GM12891 (cell line): ENCODE measurements at regions not wholly inside any gene's neighbourhood (a gene's known extent, or its start where the extent isn't known, plus 50 kb on each side); places are given as distances from the start of the nearest gene placed in this dataset.

Experiments used
- POLR2A ChIP-seq: IDR thresholded peaks from 2 replicates; pipeline ENCODE4 v1.6.1; 2011; ENCODE audit warnings: low read depth, low read length, control low read depth
- POLR2AphosphoS5 ChIP-seq: IDR thresholded peaks from 2 replicates; pipeline ENCODE4 v1.6.1; 2011; ENCODE audit warnings: low read depth, low read length, control low read depth
- POU2F2 ChIP-seq: IDR thresholded peaks from 2 replicates; pipeline ENCODE4 v1.6.1; 2011; ENCODE audit warnings: low read depth, mild to moderate bottlenecking, control low read depth, low read length, moderate library complexity
- SPI1 ChIP-seq: IDR thresholded peaks from 2 replicates; pipeline ENCODE4 v1.6.1; 2011; ENCODE audit warnings: low read depth, low read length, control low read depth
- TAF1 ChIP-seq: IDR thresholded peaks from 2 replicates; pipeline ENCODE4 v1.6.1; 2011; ENCODE audit warnings: low read depth, low read length, control low read depth

DNA sequence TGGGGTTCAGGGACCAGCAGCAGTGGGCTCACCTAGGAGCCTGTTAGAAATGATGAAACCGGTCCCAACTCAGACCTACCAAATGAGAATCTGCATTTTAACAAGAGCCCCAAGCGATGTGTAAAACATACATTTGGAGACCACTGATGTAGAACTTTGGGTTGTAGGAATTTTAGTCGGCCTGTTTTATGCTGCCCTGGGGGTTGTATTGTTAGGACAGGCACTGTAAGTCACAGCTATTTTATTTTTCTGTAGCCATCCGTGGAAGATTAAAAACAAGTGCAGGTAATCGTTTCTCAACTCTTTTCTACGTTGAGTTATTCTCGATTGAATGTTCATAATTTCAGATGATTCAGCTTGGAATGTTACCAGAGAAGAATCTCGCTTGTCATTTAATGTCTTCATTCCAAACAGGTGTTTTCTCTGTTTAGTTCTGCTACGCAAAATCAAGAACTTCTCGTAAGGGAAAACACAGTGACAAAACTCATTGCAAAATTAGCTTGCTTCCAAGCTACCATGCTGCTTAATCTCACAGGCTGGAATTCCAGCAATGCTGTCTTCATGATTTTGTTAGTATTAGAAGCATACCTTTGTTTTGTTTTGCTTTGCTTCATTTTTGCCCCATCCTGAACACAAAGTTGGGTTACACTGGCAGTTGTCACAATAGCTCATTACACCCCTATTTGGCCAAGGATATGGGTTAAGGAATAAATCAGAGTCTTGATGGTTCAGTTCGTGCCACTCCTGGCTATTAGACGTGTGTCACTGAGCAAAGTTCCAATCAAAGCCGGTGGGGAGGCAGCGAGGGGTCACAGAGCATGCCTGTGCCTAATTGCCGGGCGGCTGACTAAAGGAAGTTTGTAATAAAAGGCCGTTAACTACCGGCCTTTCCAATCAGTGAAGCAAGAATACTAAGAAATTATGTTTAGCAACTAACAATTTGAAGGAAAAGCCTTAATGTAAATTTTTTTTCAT, 676.9 kb downstream of the GATA3 start:
- TF ChIP-seq POLR2AphosphoS5 (no peak), POLR2A (no peak), TAF1 (no peak), POU2F2 (no peak), SPI1 (no peak)
